BLaER1 treated with 17β-estradiol and CSF1 and Interleukin-3, amounts not matched to agents 10 nM and 100 nM (cell line): ENCODE measurements at regions not wholly inside any gene's neighbourhood (a gene's known extent, or its start where the extent isn't known, plus 50 kb on each side); places are given as distances from the start of the nearest gene placed in this dataset.

ENCODE experiments used
- H3K27ac ChIP-seq, 11 experiments: shearing (Covaris generic); formaldehyde crosslinking; 2 replicates each; pipeline ENCODE4 v1.8.1; 2022
- H3K27me3 ChIP-seq, 11 experiments: shearing (Covaris generic); formaldehyde crosslinking; 2 replicates each; pipeline ENCODE4 v1.8.1; 2022
- H3K36me3 ChIP-seq, 11 experiments: shearing (Covaris generic); formaldehyde crosslinking; 2 replicates each; pipeline ENCODE4 v1.8.1; 2022
- H3K4me1 ChIP-seq, 10 experiments: shearing (Covaris generic); formaldehyde crosslinking; 2 replicates each; pipeline ENCODE4 v1.8.1; 2022
- H3K4me2 ChIP-seq, 11 experiments: shearing (Covaris generic); formaldehyde crosslinking; 2 replicates each; pipeline ENCODE4 v1.8.1; 2022
- H3K4me3 ChIP-seq, 10 experiments: shearing (Covaris generic); formaldehyde crosslinking; 2 replicates each; pipeline ENCODE4 v1.8.1; 2022
- H3K9ac ChIP-seq, 11 experiments: shearing (Covaris generic); formaldehyde crosslinking; 2 replicates each; pipeline ENCODE4 v1.8.1; 2022
- H3K9me3 ChIP-seq, 11 experiments: shearing (Covaris generic); formaldehyde crosslinking; replicated peaks in 1 of 11; 2 replicates each; pipeline ENCODE4 v1.8.1; 2022
- H4K20me1 ChIP-seq, 11 experiments: shearing (Covaris generic); formaldehyde crosslinking; 2 replicates each; pipeline ENCODE4 v1.8.1; 2022
- Cebpa-rat ChIP-seq, 11 experiments: shearing (Covaris generic); IDR thresholded peaks; 2 replicates each; pipeline ENCODE4 v1.8.1; 2022

GRCh38 chr16:48089053-48089792 lies 66.6 kb downstream of the ABCC12 start:
- H3K9ac ChIP-seq = no peak overlapping the region
- no peaks in the 10 kb centered on the region for H4K20me1 ChIP-seq
- no peaks in the 10 kb centered on the region for H3K4me1 ChIP-seq
- no peaks in the 10 kb centered on the region for H3K9me3 ChIP-seq
- no peaks in the 10 kb centered on the region for H3K27me3 ChIP-seq
- TF ChIP-seq Cebpa-rat (IDR thresholded peaks at IDR 0.05) = no peak
- no peak overlapping the region for H3K27ac ChIP-seq
- H3K4me2 ChIP-seq = no peak overlapping the region
- H3K4me3 ChIP-seq = no peak overlapping the region
- H3K36me3 ChIP-seq = no peaks in the 10 kb centered on the region

GRCh38 chr16:48087639-48088038 lies 68.2 kb downstream of the ABCC12 start:
- TF ChIP-seq Cebpa-rat (IDR thresholded peaks at IDR 0.05) = no peak
- Histone ChIP-seq H3K4me3 (no peak overlapping the region), H3K4me1 (no peaks in the 10 kb centered on the region), H3K27ac (no peak overlapping the region), H4K20me1 (no peaks in the 10 kb centered on the region), H3K9ac (no peak overlapping the region), H3K4me2 (no peak overlapping the region), H3K36me3 (no peaks in the 10 kb centered on the region), H3K9me3 (no peaks in the 10 kb centered on the region), H3K27me3 (no peaks in the 10 kb centered on the region)

- TF ChIP-seq Cebpa-rat (IDR thresholded peaks at IDR 0.05) = no peak
- Histone ChIP-seq H3K27me3 (no peaks in the 10 kb centered on the region), H3K9me3 (no peaks in the 10 kb centered on the region), H3K4me3 (no peak overlapping the region), H3K4me2 (no peak overlapping the region), H3K27ac (no peak overlapping the region), H3K9ac (no peak overlapping the region), H3K4me1 (no peaks in the 10 kb centered on the region), H4K20me1 (no peaks in the 10 kb centered on the region), H3K36me3 (no peaks in the 10 kb centered on the region)
Measured at GRCh38 chr16:48086422-48086821, 69.4 kb downstream of the ABCC12 start.

GRCh38 chr16:48085729-48086128 lies 70.1 kb downstream of the ABCC12 start:
- Histone ChIP-seq H3K9ac (no peak overlapping the region), H3K4me3 (no peak overlapping the region), H3K27ac (no peak overlapping the region), H3K27me3 (no peaks in the 10 kb centered on the region), H3K4me1 (no peaks in the 10 kb centered on the region), H3K4me2 (no peak overlapping the region), H3K9me3 (no peaks in the 10 kb centered on the region), H3K36me3 (no peaks in the 10 kb centered on the region), H4K20me1 (no peaks in the 10 kb centered on the region)
- no peak for TF ChIP-seq Cebpa-rat (IDR thresholded peaks at IDR 0.05)

GRCh38 chr16:48084826-48085225 lies 71.0 kb downstream of the ABCC12 start:
- H3K4me3 ChIP-seq = no peak overlapping the region
- H3K4me1 ChIP-seq = no peaks in the 10 kb centered on the region
- H3K27ac ChIP-seq = no peak overlapping the region
- no peak for TF ChIP-seq Cebpa-rat (IDR thresholded peaks at IDR 0.05)
- H3K4me2 ChIP-seq = no peak overlapping the region
- H3K27me3 ChIP-seq = no peaks in the 10 kb centered on the region
- no peaks in the 10 kb centered on the region for H3K36me3 ChIP-seq
- no peaks in the 10 kb centered on the region for H4K20me1 ChIP-seq
- H3K9me3 ChIP-seq = no peaks in the 10 kb centered on the region
- no peak overlapping the region for H3K9ac ChIP-seq

GRCh38 chr16:48082516-48082915 lies 73.3 kb downstream of the ABCC12 start:
- Histone ChIP-seq H3K9me3 (no peaks in the 10 kb centered on the region), H3K27ac (no peak overlapping the region)

GRCh38 chr16:48081656-48082055 lies 74.1 kb downstream of the ABCC12 start:
- no peak overlapping the region for H3K9ac ChIP-seq
- no peak overlapping the region for H3K27ac ChIP-seq
- H3K4me2 ChIP-seq = no peak overlapping the region
- no peaks in the 10 kb centered on the region for H3K27me3 ChIP-seq
- no peaks in the 10 kb centered on the region for H3K4me1 ChIP-seq
- H3K36me3 ChIP-seq = no peaks in the 10 kb centered on the region
- H3K4me3 ChIP-seq = no peak overlapping the region
- TF ChIP-seq Cebpa-rat (IDR thresholded peaks at IDR 0.05) = no peak
- H4K20me1 ChIP-seq = no peaks in the 10 kb centered on the region
- no peaks in the 10 kb centered on the region for H3K9me3 ChIP-seq

More at GRCh38 chr16:48082516-48082915, 73.3 kb downstream of the ABCC12 start:
- Histone ChIP-seq H3K4me2 (no peak overlapping the region), H3K9ac (no peak overlapping the region), H3K4me3 (no peak overlapping the region), H3K27me3 (no peaks in the 10 kb centered on the region), H3K4me1 (no peaks in the 10 kb centered on the region), H4K20me1 (no peaks in the 10 kb centered on the region), H3K36me3 (no peaks in the 10 kb centered on the region)
- no peak for TF ChIP-seq Cebpa-rat (IDR thresholded peaks at IDR 0.05)

- Histone ChIP-seq H3K9ac (no peak overlapping the region), H3K27me3 (no peaks in the 10 kb centered on the region), H3K9me3 (no peaks in the 10 kb centered on the region), H3K4me2 (no peak overlapping the region), H3K4me3 (no peak overlapping the region), H3K36me3 (no peaks in the 10 kb centered on the region), H3K27ac (no peak overlapping the region), H4K20me1 (no peaks in the 10 kb centered on the region), H3K4me1 (no peaks in the 10 kb centered on the region)
- TF ChIP-seq Cebpa-rat (IDR thresholded peaks at IDR 0.05) = no peak
Measured at GRCh38 chr16:48076455-48077012, 79.3 kb downstream of the ABCC12 start.

- Histone ChIP-seq H3K9me3 (no peaks in the 10 kb centered on the region), H3K9ac (no peak overlapping the region), H3K4me2 (no peak overlapping the region), H3K36me3 (no peaks in the 10 kb centered on the region), H3K27me3 (no peaks in the 10 kb centered on the region), H4K20me1 (no peaks in the 10 kb centered on the region), H3K4me1 (no peaks in the 10 kb centered on the region), H3K27ac (no peak overlapping the region), H3K4me3 (no peak overlapping the region)
- TF ChIP-seq Cebpa-rat (IDR thresholded peaks at IDR 0.05) = no peak
Measured at GRCh38 chr16:48075398-48075797, 80.4 kb downstream of the ABCC12 start.

- TF ChIP-seq Cebpa-rat (IDR thresholded peaks at IDR 0.05) = no peak
- Histone ChIP-seq H3K27ac (no peak overlapping the region), H3K36me3 (no peaks in the 10 kb centered on the region), H3K4me2 (no peak overlapping the region), H4K20me1 (no peaks in the 10 kb centered on the region), H3K4me1 (no peaks in the 10 kb centered on the region), H3K27me3 (no peaks in the 10 kb centered on the region), H3K9me3 (peaks cover 0 to 18% (median 7%) of the 10 kb centered on the region in 11 experiments; a peak in 10 of 22 replicates), H3K9ac (no peak overlapping the region), H3K4me3 (no peak overlapping the region)
Measured at GRCh38 chr16:48067388-48067787, 88.4 kb downstream of the ABCC12 start.
